Heart left ventricle (tissue), 13 donors: ENCODE measurements at regions not wholly inside any gene's neighbourhood (a gene's known extent, or its start where the extent isn't known, plus 50 kb on each side); places are given as distances from the start of the nearest gene placed in this dataset.

Experiments used
- POLR2A ChIP-seq, 2 donors: fragments of 450-650 bp; IDR thresholded peaks; one replicate each; pipeline ENCODE4 v1.6.1; 2017; ENCODE audit warnings: antibody characterized with exemption in 2 of 2, mild to moderate bottlenecking in 2 of 2, moderate library complexity in 2 of 2
- TF ChIP-seq, protein P1 (sequence below), 12 donors: fragments of 200-600 bp; sonication (generic) in 4 of 12; IDR thresholded peaks; one replicate each; pipeline versions ENCODE4 v1.5.0 to v1.8.0; 2018 to 2022; ENCODE audit warnings: antibody characterized with exemption in 12 of 12, mild to moderate bottlenecking in 5 of 12
- donor health status: ischemic (EF 13 %, LVEDD 7.1; RV severe dilation, severe dysfunction).
- donor health status: DM: no; HTN: yes; CAD: no.
- donor health status: DM: no; HTN: no; CAD: no.
- donor health status: ischemic (EF 25% LVEDD 6.9; RV normal size, moderate dysfunction).
- donor health status: ischemic (EF 25% LVEDD 5.7; RV mildly dilated, moderate dysfunction).
- donor health status: ischemic (EF 35%, LVEDD 5.7; RV mildly dilated, moderate dysfunction).
- donor health status: nonischemic (EF 11% LVEDD 7.7; RV severe dilation, severe dysfunction).
- donor health status: DM: yes; HTN: yes; CAD: no.
- donor health status: PGD.
- donor health status: ischemic (EF 29% LVEDD 5.4; RV normal size, mild dysfunction).
- donor health status: nonischemic (EF 23%, LVEDD 6.1; RV moderate dilation, normal function).

DNA sequence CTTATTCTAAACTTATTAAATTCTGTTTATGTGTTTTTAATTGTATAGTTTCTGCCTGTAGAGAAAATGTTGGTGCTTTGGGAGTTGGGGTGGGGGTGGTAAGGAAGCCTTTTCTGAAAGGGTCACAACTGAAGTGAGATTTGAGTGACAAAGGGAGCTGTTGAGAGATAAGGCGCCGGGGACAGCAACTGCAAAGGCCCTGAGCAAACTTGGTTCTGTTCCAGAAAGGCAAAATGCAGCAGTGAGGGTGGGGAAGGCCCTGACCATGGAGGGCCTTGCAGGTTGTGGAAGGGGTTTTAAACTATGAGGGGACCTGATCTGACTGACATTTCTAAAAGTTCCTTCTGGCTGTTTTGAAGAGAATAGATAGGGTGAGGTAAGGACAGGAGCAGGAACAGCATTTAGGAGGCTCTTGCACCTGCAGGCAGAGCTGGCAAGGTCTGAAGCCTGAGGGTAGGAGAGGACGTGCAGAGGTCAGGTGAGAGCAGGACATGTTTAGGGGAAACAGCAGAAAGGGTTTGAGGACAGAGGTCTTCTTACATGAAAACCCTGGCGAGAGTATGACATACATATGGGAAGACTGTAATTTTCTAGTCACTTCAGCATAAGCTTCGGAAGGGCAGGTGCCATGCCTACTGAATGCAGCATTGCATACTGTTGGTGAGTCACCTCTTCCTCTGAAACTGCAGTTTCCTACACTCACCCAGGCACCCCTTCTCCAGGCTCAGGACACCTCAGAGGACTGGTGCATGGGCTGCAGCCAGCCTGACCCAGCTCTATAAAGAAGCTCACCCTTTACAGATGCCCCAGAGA is 190.7 kb downstream of the SNX19 start:
- TF ChIP-seq, protein P1, sequence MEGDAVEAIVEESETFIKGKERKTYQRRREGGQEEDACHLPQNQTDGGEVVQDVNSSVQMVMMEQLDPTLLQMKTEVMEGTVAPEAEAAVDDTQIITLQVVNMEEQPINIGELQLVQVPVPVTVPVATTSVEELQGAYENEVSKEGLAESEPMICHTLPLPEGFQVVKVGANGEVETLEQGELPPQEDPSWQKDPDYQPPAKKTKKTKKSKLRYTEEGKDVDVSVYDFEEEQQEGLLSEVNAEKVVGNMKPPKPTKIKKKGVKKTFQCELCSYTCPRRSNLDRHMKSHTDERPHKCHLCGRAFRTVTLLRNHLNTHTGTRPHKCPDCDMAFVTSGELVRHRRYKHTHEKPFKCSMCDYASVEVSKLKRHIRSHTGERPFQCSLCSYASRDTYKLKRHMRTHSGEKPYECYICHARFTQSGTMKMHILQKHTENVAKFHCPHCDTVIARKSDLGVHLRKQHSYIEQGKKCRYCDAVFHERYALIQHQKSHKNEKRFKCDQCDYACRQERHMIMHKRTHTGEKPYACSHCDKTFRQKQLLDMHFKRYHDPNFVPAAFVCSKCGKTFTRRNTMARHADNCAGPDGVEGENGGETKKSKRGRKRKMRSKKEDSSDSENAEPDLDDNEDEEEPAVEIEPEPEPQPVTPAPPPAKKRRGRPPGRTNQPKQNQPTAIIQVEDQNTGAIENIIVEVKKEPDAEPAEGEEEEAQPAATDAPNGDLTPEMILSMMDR (IDR thresholded peaks at IDR 0.05), result no peak
- TF ChIP-seq POLR2A (IDR thresholded peaks at IDR 0.05), result no peak
